ENCODE measurements at regions not wholly inside any gene's neighbourhood (a gene's known extent, or its start where the extent isn't known, plus 50 kb on each side); places are given as distances from the start of the nearest gene placed in this dataset.

DNA sequence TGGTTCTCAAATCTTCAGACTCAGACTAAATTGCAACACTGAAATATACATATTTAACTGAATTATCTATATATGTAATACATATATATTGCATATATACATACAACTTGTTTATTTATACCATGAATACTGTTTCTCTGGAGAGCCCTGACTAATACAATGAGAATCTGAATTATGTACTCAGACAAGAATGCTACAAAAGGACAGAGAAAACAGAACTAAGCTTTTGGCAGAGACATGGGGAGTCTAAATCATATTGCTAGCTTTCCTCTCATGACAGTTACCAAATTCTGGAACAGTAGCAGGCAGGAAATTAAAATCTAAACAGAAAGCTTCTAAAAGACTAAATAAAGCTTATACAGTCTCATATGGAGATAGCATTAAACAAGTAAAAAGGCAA lies 142.4 kb upstream of the KCNMB2 start:
- Histone ChIP-seq H3K27ac (ENCODE audit: insufficient read depth, low read length, poor library complexity, severe bottlenecking) (no peak overlapping the region), H3K4me3 (ENCODE audit: insufficient read depth, low read depth, low read length, poor library complexity, severe bottlenecking) (no peak overlapping the region), H3K36me3 (ENCODE audit: control insufficient read depth, insufficient read depth, low read length) (no peaks in the 10 kb centered on the region), H3K27me3 (replicated peaks; ENCODE audit: control insufficient read depth, insufficient read depth, low read length, poor library complexity, severe bottlenecking) (no peaks in the 10 kb centered on the region), H3K9me3 (ENCODE audit: control insufficient read depth, low read length) (no peaks in the 10 kb centered on the region), H3K4me1 (ENCODE audit: control insufficient read depth, insufficient read depth, low read length, poor library complexity, severe bottlenecking) (no peaks in the 10 kb centered on the region)
- no peak for DNase-seq

GRCh38 chr3:178396318-178396717 lies 139.9 kb upstream of the KCNMB2 start:
- no peak overlapping the region for H3K27ac ChIP-seq (ENCODE audit: insufficient read depth, low read length, poor library complexity, severe bottlenecking)
- no peak for DNase-seq
- H3K4me1 ChIP-seq (ENCODE audit: control insufficient read depth, insufficient read depth, low read length, poor library complexity, severe bottlenecking) = no peaks in the 10 kb centered on the region
- H3K27me3 ChIP-seq (replicated peaks; ENCODE audit: control insufficient read depth, insufficient read depth, low read length, poor library complexity, severe bottlenecking) = no peaks in the 10 kb centered on the region
- no peaks in the 10 kb centered on the region for H3K36me3 ChIP-seq (ENCODE audit: control insufficient read depth, insufficient read depth, low read length)
- H3K4me3 ChIP-seq (ENCODE audit: insufficient read depth, low read depth, low read length, poor library complexity, severe bottlenecking) = no peak overlapping the region
- no peaks in the 10 kb centered on the region for H3K9me3 ChIP-seq (ENCODE audit: control insufficient read depth, low read length)

GRCh38 chr3:178397202-178397601 lies 139.0 kb upstream of the KCNMB2 start:
- Histone ChIP-seq H3K27me3 (replicated peaks; ENCODE audit: control insufficient read depth, insufficient read depth, low read length, poor library complexity, severe bottlenecking) (no peaks in the 10 kb centered on the region), H3K36me3 (ENCODE audit: control insufficient read depth, insufficient read depth, low read length) (no peaks in the 10 kb centered on the region), H3K27ac (ENCODE audit: insufficient read depth, low read length, poor library complexity, severe bottlenecking) (no peak overlapping the region), H3K4me3 (ENCODE audit: insufficient read depth, low read depth, low read length, poor library complexity, severe bottlenecking) (no peak overlapping the region), H3K9me3 (ENCODE audit: control insufficient read depth, low read length) (no peaks in the 10 kb centered on the region), H3K4me1 (ENCODE audit: control insufficient read depth, insufficient read depth, low read length, poor library complexity, severe bottlenecking) (no peaks in the 10 kb centered on the region)
- DNase-seq = no peak

GRCh38 chr3:178397836-178398235 lies 138.4 kb upstream of the KCNMB2 start:
- DNase-seq = no peak
- H3K9me3 ChIP-seq (ENCODE audit: control insufficient read depth, low read length) = no peaks in the 10 kb centered on the region

GRCh38 chr3:178404961-178405360 lies 131.3 kb upstream of the KCNMB2 start:
- DNase-seq = no peak
- no peaks in the 10 kb centered on the region for H3K36me3 ChIP-seq (ENCODE audit: control insufficient read depth, insufficient read depth, low read length)
- no peaks in the 10 kb centered on the region for H3K27me3 ChIP-seq (replicated peaks; ENCODE audit: control insufficient read depth, insufficient read depth, low read length, poor library complexity, severe bottlenecking)
- H3K4me1 ChIP-seq (ENCODE audit: control insufficient read depth, insufficient read depth, low read length, poor library complexity, severe bottlenecking) = no peaks in the 10 kb centered on the region
- H3K27ac ChIP-seq (ENCODE audit: insufficient read depth, low read length, poor library complexity, severe bottlenecking) = no peak overlapping the region
- no peak overlapping the region for H3K4me3 ChIP-seq (ENCODE audit: insufficient read depth, low read depth, low read length, poor library complexity, severe bottlenecking)
- no peaks in the 10 kb centered on the region for H3K9me3 ChIP-seq (ENCODE audit: control insufficient read depth, low read length)

More at GRCh38 chr3:178397836-178398235, 138.4 kb upstream of the KCNMB2 start:
- Histone ChIP-seq H3K4me3 (ENCODE audit: insufficient read depth, low read depth, low read length, poor library complexity, severe bottlenecking) (no peak overlapping the region), H3K4me1 (ENCODE audit: control insufficient read depth, insufficient read depth, low read length, poor library complexity, severe bottlenecking) (no peaks in the 10 kb centered on the region), H3K27ac (ENCODE audit: insufficient read depth, low read length, poor library complexity, severe bottlenecking) (no peak overlapping the region), H3K27me3 (replicated peaks; ENCODE audit: control insufficient read depth, insufficient read depth, low read length, poor library complexity, severe bottlenecking) (no peaks in the 10 kb centered on the region), H3K36me3 (ENCODE audit: control insufficient read depth, insufficient read depth, low read length) (no peaks in the 10 kb centered on the region)

DNA sequence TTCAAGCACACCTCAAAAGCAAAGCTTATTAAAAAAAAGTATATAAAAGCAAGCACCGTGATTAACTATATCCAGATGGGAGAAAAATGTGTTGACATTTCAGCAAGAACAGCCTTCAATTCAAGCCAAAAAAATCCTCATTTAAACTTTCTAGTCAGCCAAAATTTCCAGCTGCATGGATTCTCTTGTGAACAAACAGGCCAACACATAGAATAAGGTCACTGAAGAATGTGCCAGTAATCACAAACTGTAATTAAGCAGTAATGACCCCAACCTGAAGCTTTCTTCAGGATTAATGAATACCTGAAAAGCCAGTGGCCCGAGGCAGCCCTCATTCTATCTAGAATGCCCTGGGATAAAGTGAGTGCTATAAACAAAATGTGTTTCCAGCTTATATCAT lies 130.7 kb upstream of the KCNMB2 start:
- Histone ChIP-seq H3K36me3 (ENCODE audit: control insufficient read depth, insufficient read depth, low read length) (no peaks in the 10 kb centered on the region), H3K4me3 (ENCODE audit: insufficient read depth, low read depth, low read length, poor library complexity, severe bottlenecking) (no peak overlapping the region), H3K9me3 (ENCODE audit: control insufficient read depth, low read length) (no peaks in the 10 kb centered on the region), H3K27ac (ENCODE audit: insufficient read depth, low read length, poor library complexity, severe bottlenecking) (no peak overlapping the region), H3K27me3 (replicated peaks; ENCODE audit: control insufficient read depth, insufficient read depth, low read length, poor library complexity, severe bottlenecking) (no peaks in the 10 kb centered on the region), H3K4me1 (ENCODE audit: control insufficient read depth, insufficient read depth, low read length, poor library complexity, severe bottlenecking) (no peaks in the 10 kb centered on the region)
- DNase-seq = no peak

- no peaks in the 10 kb centered on the region for H3K9me3 ChIP-seq (ENCODE audit: control insufficient read depth, low read length)
- H3K4me3 ChIP-seq (ENCODE audit: insufficient read depth, low read depth, low read length, poor library complexity, severe bottlenecking) = no peak overlapping the region
- no peak overlapping the region for H3K27ac ChIP-seq (ENCODE audit: insufficient read depth, low read length, poor library complexity, severe bottlenecking)
- DNase-seq = no peak
- no peaks in the 10 kb centered on the region for H3K4me1 ChIP-seq (ENCODE audit: control insufficient read depth, insufficient read depth, low read length, poor library complexity, severe bottlenecking)
- no peaks in the 10 kb centered on the region for H3K27me3 ChIP-seq (replicated peaks; ENCODE audit: control insufficient read depth, insufficient read depth, low read length, poor library complexity, severe bottlenecking)
- no peaks in the 10 kb centered on the region for H3K36me3 ChIP-seq (ENCODE audit: control insufficient read depth, insufficient read depth, low read length)
These were observed 130.0 kb upstream of the KCNMB2 start for GRCh38 chr3:178406206-178406605.

DNA sequence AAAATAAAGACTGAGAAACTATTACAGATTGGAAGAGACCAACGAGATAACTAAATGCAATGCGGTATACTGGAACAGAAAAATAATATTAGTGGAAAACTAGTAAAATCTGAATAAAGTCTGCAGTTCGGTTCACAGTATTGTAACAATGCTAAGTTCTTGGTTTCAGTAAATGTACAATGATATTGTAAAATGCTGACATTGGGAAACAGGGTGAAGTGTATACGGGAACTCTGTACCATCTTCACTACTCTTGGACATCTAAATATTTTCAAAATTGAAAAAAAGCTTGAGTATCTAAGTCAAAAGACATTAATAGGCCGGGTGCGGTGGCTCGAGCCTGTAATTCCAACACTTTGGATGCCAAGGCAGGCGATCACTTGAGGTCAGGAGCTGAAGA lies 120.9 kb upstream of the KCNMB2 start:
- Histone ChIP-seq H3K27me3 (replicated peaks; ENCODE audit: control insufficient read depth, insufficient read depth, low read length, poor library complexity, severe bottlenecking) (peaks cover 3% of the 10 kb centered on the region), H3K4me3 (ENCODE audit: insufficient read depth, low read depth, low read length, poor library complexity, severe bottlenecking) (no peak overlapping the region), H3K27ac (ENCODE audit: insufficient read depth, low read length, poor library complexity, severe bottlenecking) (no peak overlapping the region), H3K9me3 (ENCODE audit: control insufficient read depth, low read length) (no peaks in the 10 kb centered on the region), H3K4me1 (ENCODE audit: control insufficient read depth, insufficient read depth, low read length, poor library complexity, severe bottlenecking) (no peaks in the 10 kb centered on the region), H3K36me3 (ENCODE audit: control insufficient read depth, insufficient read depth, low read length) (no peaks in the 10 kb centered on the region)
- DNase-seq = no peak

- H3K27ac ChIP-seq (ENCODE audit: insufficient read depth, low read length, poor library complexity, severe bottlenecking) = no peak overlapping the region
- DNase-seq = no peak
- no peaks in the 10 kb centered on the region for H3K27me3 ChIP-seq (replicated peaks; ENCODE audit: control insufficient read depth, insufficient read depth, low read length, poor library complexity, severe bottlenecking)
- no peaks in the 10 kb centered on the region for H3K9me3 ChIP-seq (ENCODE audit: control insufficient read depth, low read length)
- no peaks in the 10 kb centered on the region for H3K36me3 ChIP-seq (ENCODE audit: control insufficient read depth, insufficient read depth, low read length)
- H3K4me3 ChIP-seq (ENCODE audit: insufficient read depth, low read depth, low read length, poor library complexity, severe bottlenecking) = no peak overlapping the region
- no peaks in the 10 kb centered on the region for H3K4me1 ChIP-seq (ENCODE audit: control insufficient read depth, insufficient read depth, low read length, poor library complexity, severe bottlenecking)
These were observed 118.5 kb upstream of the KCNMB2 start for GRCh38 chr3:178417736-178418135.

- no peak for DNase-seq
- no peaks in the 10 kb centered on the region for H3K36me3 ChIP-seq (ENCODE audit: control insufficient read depth, insufficient read depth, low read length)
These were observed 117.2 kb upstream of the KCNMB2 start for GRCh38 chr3:178419071-178419470.

GRCh38 chr3:178420033-178420432 lies 116.2 kb upstream of the KCNMB2 start:
- DNase-seq = no peak
- Histone ChIP-seq H3K9me3 (ENCODE audit: control insufficient read depth, low read length) (no peaks in the 10 kb centered on the region), H3K27me3 (replicated peaks; ENCODE audit: control insufficient read depth, insufficient read depth, low read length, poor library complexity, severe bottlenecking) (no peaks in the 10 kb centered on the region), H3K4me3 (ENCODE audit: insufficient read depth, low read depth, low read length, poor library complexity, severe bottlenecking) (no peak overlapping the region), H3K27ac (ENCODE audit: insufficient read depth, low read length, poor library complexity, severe bottlenecking) (no peak overlapping the region), H3K4me1 (ENCODE audit: control insufficient read depth, insufficient read depth, low read length, poor library complexity, severe bottlenecking) (no peaks in the 10 kb centered on the region), H3K36me3 (ENCODE audit: control insufficient read depth, insufficient read depth, low read length) (no peaks in the 10 kb centered on the region)

More at GRCh38 chr3:178419071-178419470, 117.2 kb upstream of the KCNMB2 start:
- Histone ChIP-seq H3K4me3 (ENCODE audit: insufficient read depth, low read depth, low read length, poor library complexity, severe bottlenecking) (no peak overlapping the region), H3K27ac (ENCODE audit: insufficient read depth, low read length, poor library complexity, severe bottlenecking) (no peak overlapping the region), H3K9me3 (ENCODE audit: control insufficient read depth, low read length) (no peaks in the 10 kb centered on the region), H3K4me1 (ENCODE audit: control insufficient read depth, insufficient read depth, low read length, poor library complexity, severe bottlenecking) (no peaks in the 10 kb centered on the region), H3K27me3 (replicated peaks; ENCODE audit: control insufficient read depth, insufficient read depth, low read length, poor library complexity, severe bottlenecking) (no peaks in the 10 kb centered on the region)
